ENCODE measurements at regions not wholly inside any gene's neighbourhood (a gene's known extent, or its start where the extent isn't known, plus 50 kb on each side); places are given as distances from the start of the nearest gene placed in this dataset.

DNA sequence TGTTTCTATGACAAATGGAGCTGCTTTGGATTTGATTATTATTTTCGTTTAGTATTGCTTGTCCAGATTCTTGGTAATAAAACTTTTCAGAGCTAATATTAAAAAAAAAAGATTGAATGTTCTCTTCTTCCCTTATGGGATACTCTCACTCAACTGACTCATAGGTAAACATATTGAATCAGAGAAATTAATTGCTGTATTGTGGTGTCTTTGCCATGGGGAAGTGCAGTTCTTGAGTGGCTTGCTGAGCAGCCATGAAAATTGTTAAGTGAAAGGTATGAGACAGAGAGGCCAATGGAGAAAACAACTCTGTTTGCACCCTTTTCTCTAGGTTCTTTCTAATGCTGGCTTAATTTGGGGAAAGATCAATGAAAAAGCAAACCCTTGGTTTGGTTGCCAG, 149.9 kb upstream of the HMHB1 start:
- TF ChIP-seq EP300 (IDR thresholded peaks at IDR 0.05; ENCODE audit: low read length) (no peak), ZZZ3 (IDR thresholded peaks at IDR 0.05) (no peak), RBM22 (IDR thresholded peaks at IDR 0.05; ENCODE audit: low read depth, low read length, poor library complexity, severe bottlenecking) (no peak), YY1 (IDR thresholded peaks at IDR 0.05; ENCODE audit: borderline replicate concordance in 1 of 3, control insufficient read depth in 1 of 3, extremely low read depth in 1 of 3, insufficient read depth in 3 of 3, insufficient read length in 1 of 3, insufficient replicate concordance in 2 of 3, low read depth in 1 of 3, low read length in 2 of 3) (no peak), FOXA3 (CRISPR knock-in tag; conservative IDR thresholded peaks at IDR 0.05 in 1 of 2, IDR thresholded peaks at IDR 0.05 in 1 of 2) (no peak), SIRT6 (IDR thresholded peaks at IDR 0.05; ENCODE audit: low read depth, low read length) (no peak), POLR2AphosphoS5 (IDR thresholded peaks at IDR 0.05; ENCODE audit: control insufficient read depth, insufficient read depth, low read depth, low read length) (no peak), PHF8 (IDR thresholded peaks at IDR 0.05; ENCODE audit: borderline replicate concordance, low read length) (no peak), ETV6 (IDR thresholded peaks at IDR 0.05; ENCODE audit: borderline replicate concordance in 1 of 2, low read depth in 2 of 2, low read length in 1 of 2) (no peak), ETV6 (CRISPR knock-in tag; IDR thresholded peaks at IDR 0.05; ENCODE audit: borderline replicate concordance) (no peak), CCNT2 (IDR thresholded peaks at IDR 0.05; ENCODE audit: borderline replicate concordance, extremely low read depth, insufficient read length, low read depth, low read length) (no peak)
- TF ChIP-seq, protein P1, sequence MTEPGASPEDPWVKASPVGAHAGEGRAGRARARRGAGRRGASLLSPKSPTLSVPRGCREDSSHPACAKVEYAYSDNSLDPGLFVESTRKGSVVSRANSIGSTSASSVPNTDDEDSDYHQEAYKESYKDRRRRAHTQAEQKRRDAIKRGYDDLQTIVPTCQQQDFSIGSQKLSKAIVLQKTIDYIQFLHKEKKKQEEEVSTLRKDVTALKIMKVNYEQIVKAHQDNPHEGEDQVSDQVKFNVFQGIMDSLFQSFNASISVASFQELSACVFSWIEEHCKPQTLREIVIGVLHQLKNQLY (CRISPR knock-in tag; conservative IDR thresholded peaks at IDR 0.05), result no peak
- TF ChIP-seq, protein P2, sequence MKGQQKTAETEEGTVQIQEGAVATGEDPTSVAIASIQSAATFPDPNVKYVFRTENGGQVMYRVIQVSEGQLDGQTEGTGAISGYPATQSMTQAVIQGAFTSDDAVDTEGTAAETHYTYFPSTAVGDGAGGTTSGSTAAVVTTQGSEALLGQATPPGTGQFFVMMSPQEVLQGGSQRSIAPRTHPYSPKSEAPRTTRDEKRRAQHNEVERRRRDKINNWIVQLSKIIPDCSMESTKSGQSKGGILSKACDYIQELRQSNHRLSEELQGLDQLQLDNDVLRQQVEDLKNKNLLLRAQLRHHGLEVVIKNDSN (CRISPR knock-in tag; IDR thresholded peaks at IDR 0.05), result no peak

Data from K562 (cell line).